Body of pancreas (tissue), 4 donors: ENCODE measurements at regions not wholly inside any gene's neighbourhood (a gene's known extent, or its start where the extent isn't known, plus 50 kb on each side); places are given as distances from the start of the nearest gene placed in this dataset.

Experiments
- POLR2A ChIP-seq, 3 donors: fragments of 450-650 bp; IDR thresholded peaks; one replicate each; pipeline ENCODE4 v1.6.1; 2016; ENCODE audit warnings: antibody characterized with exemption in 3 of 3, mild to moderate bottlenecking in 2 of 3
- TF ChIP-seq, protein P1 (sequence below), 7 experiments: fragments of 450-650 bp in 4 of 7; fragments of 200-600 bp in 3 of 7; sonication (generic) in 3 of 7; IDR thresholded peaks; one replicate each; pipeline ENCODE4 v1.5.1; 2016 to 2019; ENCODE audit warnings: antibody characterized with exemption in 7 of 7

DNA sequence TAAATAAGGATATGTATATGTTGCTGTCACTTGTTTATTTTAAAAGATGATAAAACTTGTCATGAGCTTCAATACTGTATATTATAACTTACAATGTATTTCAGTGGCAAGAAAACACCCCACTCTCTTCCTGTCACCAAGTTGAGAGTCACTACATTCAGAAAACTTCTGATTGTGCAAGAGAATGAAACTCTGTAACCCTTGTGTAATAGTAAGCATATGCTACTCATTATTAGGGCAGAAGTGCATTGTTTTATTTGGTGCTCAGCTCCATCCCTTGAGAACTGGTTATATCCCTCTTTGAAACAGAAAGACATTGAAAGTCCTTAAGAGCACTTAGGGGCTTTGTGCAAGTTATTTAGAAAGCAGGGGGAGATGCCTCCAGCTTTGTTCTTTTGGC is 594.5 kb downstream of the ARAP2 start:
- TF ChIP-seq, protein P1, sequence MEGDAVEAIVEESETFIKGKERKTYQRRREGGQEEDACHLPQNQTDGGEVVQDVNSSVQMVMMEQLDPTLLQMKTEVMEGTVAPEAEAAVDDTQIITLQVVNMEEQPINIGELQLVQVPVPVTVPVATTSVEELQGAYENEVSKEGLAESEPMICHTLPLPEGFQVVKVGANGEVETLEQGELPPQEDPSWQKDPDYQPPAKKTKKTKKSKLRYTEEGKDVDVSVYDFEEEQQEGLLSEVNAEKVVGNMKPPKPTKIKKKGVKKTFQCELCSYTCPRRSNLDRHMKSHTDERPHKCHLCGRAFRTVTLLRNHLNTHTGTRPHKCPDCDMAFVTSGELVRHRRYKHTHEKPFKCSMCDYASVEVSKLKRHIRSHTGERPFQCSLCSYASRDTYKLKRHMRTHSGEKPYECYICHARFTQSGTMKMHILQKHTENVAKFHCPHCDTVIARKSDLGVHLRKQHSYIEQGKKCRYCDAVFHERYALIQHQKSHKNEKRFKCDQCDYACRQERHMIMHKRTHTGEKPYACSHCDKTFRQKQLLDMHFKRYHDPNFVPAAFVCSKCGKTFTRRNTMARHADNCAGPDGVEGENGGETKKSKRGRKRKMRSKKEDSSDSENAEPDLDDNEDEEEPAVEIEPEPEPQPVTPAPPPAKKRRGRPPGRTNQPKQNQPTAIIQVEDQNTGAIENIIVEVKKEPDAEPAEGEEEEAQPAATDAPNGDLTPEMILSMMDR (IDR thresholded peaks at IDR 0.05), result no peak
- no peak for TF ChIP-seq POLR2A (IDR thresholded peaks at IDR 0.05)
